CD4-positive, alpha-beta T cell treated with Interleukin-1 beta for 1 hour (primary cell): ENCODE measurements at regions not wholly inside any gene's neighbourhood (a gene's known extent, or its start where the extent isn't known, plus 50 kb on each side); places are given as distances from the start of the nearest gene placed in this dataset.
"Not testable (repeated sequence)": the region's sequence is repeated elsewhere in the genome, so short reads cannot be mapped to it uniquely, and the experiment has no call there.

Experiments used
- DNase-seq, 2 donors: peaks; one replicate each; pipeline ENCODE4 v3.0.0-alpha.2; 2020 to 2022

GRCh38 chr2:221914334-221914880, 342.3 kb upstream of the EPHA4 start:
- no peak for DNase-seq

DNA sequence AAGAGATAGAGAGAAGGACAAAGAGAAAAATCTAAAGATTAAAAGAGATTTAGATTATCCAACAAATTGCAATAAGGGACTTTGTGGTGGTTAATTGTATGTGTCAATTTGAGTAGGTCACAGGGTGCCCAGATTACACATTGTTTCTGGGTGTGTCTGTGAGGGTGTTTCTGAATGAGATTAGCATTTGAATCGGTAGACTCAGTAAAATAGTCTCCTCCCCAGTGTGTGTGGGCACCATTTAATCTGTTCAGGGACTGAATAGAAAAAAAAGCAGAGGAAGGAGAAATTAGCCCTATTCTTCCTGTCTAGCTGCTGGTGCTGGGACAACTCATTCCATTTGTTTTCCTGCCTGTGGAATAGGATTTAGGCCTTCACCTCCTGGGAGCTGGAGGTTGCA, 339.8 kb upstream of the EPHA4 start:
- DNase-seq: no peak

GRCh38 chr2:221911321-221911720, 339.2 kb upstream of the EPHA4 start:
- DNase-seq: no peak

DNA sequence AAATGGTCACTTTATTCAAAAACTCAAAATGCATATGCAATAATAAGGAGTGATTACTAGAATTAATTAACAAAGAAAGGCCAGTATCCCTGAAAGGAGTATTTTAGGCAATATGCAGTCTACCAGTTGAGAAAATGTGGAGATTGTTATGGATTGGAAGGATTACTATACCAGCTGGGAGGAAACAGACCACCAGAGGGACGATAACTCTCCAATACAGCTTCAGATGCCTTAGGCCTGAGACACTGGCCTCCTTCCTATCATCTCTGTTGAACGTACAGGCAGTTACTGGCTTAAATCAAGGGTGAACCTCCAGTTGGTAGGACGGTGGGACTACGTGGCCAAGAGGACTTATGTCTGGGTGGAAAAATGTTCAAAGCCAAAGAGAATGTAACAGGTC, 336.4 kb upstream of the EPHA4 start:
- DNase-seq: no peak

GRCh38 chr2:221897718-221898117, 325.6 kb upstream of the EPHA4 start:
- no peak for DNase-seq

DNA sequence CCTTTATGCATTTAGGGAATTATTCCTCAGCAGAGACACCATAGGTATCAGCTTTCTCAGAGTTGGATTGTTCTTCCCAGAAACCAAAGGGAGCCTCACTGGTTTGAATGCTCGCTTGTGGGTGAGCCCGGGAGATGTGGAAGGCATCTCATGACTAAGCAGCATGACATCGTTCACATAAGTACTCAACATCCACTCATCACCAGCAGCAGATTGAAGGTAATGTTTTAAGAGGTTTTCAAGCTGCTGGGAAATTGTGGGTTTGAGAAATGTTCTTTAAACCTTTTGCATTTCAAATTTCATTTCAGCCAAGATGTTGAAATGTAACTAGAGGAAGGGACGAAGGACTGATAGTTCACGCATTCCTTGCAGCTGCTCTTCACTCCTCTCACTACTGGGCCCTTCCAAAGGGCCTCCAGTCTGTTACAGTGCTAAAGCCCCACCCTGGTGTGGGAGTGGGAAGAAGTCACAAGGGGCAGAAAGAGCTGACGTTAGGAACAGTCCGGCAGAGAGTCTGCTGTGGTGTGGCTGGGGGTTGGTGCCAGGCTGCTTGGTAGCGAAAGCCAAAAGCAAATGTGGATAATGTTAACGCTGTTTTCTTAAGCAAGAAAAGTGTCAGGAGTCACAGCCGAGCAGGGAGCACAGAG, 324.5 kb upstream of the EPHA4 start:
- DNase-seq: no peak

- no peak for DNase-seq
Observed at GRCh38 chr2:221895366-221896121, 323.4 kb upstream of the EPHA4 start.

GRCh38 chr2:221893501-221893900, 321.4 kb upstream of the EPHA4 start:
- DNase-seq: no peak

- DNase-seq: not testable (repeated sequence)
Observed at GRCh38 chr2:221892006-221892405, 319.9 kb upstream of the EPHA4 start.

- DNase-seq: no peak
Observed at GRCh38 chr2:221883976-221884375, 311.9 kb upstream of the EPHA4 start.

- no peak for DNase-seq
Observed at GRCh38 chr2:221876016-221876415, 303.9 kb upstream of the EPHA4 start.

DNA sequence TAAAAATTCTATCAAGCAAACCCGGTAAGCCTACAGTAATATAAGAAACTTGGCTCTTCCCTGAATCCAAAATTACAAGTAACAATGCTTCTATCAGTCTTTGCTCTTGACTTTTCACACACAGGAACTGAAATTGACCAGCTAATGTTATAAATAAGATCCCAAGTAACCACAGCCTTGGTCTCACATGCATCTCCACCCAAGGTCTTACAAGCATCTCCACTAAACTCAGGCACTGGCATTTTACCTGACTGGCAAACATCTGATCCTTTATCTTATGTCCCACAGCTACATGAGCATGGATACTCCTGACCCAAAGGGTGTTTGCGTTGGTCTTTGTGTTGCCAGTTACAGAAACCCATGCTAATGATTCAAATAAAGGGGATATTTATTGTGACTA, 302.3 kb upstream of the EPHA4 start:
- no peak for DNase-seq

- no peak for DNase-seq
Observed at GRCh38 chr2:221857719-221858118, 285.6 kb upstream of the EPHA4 start.

GRCh38 chr2:221853297-221853696, 281.2 kb upstream of the EPHA4 start:
- no peak for DNase-seq

DNA sequence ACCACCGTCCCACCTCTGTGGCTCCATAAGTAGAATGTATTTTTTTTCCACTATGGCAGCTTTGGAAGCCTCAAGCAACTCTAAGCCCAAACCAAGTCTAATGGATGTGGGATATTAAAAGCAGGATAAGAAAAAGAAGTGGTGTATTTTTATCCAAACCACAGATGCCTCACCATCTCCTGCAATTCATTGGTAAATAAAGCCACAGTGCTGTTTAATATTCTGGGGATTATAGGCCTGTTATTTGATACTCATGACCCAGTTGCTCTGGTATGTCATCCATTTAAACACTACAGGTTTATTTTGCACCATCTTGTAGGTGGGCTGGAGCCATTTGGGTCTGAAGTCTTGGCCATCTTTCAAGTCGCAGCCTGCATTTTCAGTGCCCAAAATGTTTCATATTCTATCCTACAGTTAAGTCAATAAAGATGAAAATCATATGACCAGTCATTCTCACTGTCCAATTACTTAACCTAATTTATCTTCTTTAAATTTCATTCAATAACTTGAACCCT, 279.5 kb upstream of the EPHA4 start:
- no peak for DNase-seq

- no peak for DNase-seq
Observed at GRCh38 chr2:221850076-221850475, 278.0 kb upstream of the EPHA4 start.

- no peak for DNase-seq
Observed at GRCh38 chr2:221848286-221848685, 276.2 kb upstream of the EPHA4 start.

GRCh38 chr2:221845021-221845365, 272.9 kb upstream of the EPHA4 start:
- DNase-seq: no peak

- no peak for DNase-seq
Observed at GRCh38 chr2:221844212-221845020, 272.3 kb upstream of the EPHA4 start.

DNA sequence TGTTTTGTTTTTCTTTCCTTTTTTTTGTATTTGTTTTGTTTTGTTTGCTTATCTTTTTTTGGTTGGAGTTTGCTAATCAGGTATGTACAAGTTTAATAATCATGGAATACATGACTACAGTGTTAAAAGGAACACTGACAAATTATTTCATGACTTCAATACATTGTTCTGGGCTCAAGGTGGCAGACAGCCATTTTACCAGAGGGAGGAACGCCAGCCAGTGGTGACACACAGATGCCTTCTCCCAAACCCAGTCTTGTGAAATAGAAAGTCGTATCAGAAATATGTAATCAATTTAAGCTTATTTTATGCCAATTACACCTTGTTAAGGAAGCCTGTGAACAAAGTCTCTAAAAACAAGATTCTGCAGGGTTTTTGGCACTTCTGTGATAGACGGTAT, 264.0 kb upstream of the EPHA4 start:
- no peak for DNase-seq

GRCh38 chr2:221833966-221834365, 261.9 kb upstream of the EPHA4 start:
- no peak for DNase-seq

DNA sequence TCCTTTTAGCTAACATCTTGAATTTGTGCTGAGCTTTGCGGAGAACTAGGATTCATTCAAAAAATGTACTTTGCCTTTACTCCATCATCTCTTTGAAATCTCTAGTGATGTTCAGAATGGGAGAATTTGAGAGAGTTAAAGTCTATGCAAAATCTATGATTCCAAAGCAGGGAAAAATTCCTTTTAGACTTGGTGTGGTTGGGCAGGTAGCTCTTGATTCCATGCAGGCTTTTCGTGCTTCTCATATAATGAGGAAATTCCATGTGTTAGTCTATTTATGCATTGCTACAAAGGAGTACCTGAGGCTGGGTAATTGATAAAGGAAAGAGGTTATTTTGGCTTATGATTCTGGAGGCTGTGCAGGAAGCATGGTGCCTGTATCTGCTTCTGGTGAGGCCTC, 258.9 kb upstream of the EPHA4 start:
- DNase-seq: no peak

GRCh38 chr2:221822416-221822815, 250.3 kb upstream of the EPHA4 start:
- no peak for DNase-seq
